Heart left ventricle (tissue), 16 donors: ENCODE measurements at regions not wholly inside any gene's neighbourhood (a gene's known extent, or its start where the extent isn't known, plus 50 kb on each side); places are given as distances from the start of the nearest gene placed in this dataset.

Experiments used
- ATAC-seq, 4 donors: fragments of 200-7000 bp; cut with Tn5 transposase; one replicate each; pipeline ENCODE4 v1.9.1; 2020 to 2022; ENCODE audit warnings: moderate library complexity in 4 of 4, mild to moderate bottlenecking in 3 of 4, moderate number of reproducible peaks in 1 of 4
- DNase-seq, 5 donors: peaks; one replicate each; pipeline ENCODE4 v3.0.0-alpha.2; 2020
- H3K27ac ChIP-seq, 12 donors: fragments of 200-600 bp; sonication (generic) in 4 of 12; one replicate each; pipeline versions ENCODE4 v1.5.0 to v1.8.0; 2016 to 2022; ENCODE audit warnings: mild to moderate bottlenecking in 2 of 12
- H3K27me3 ChIP-seq, 9 donors: fragments of 200-600 bp; sonication (generic) in 2 of 9; one replicate each; pipeline versions ENCODE4 v1.5.1 to v1.8.0; 2016 to 2022; ENCODE audit warnings: mild to moderate bottlenecking in 3 of 9
- H3K36me3 ChIP-seq, 9 donors: fragments of 200-600 bp; sonication (generic) in 2 of 9; one replicate each; pipeline versions ENCODE4 v1.5.0 to v1.8.0; 2018 to 2022; ENCODE audit warnings: mild to moderate bottlenecking in 2 of 9
- H3K4me1 ChIP-seq, 12 donors: fragments of 200-600 bp; sonication (generic) in 4 of 12; one replicate each; pipeline versions ENCODE4 v1.5.0 to v1.8.0; 2016 to 2022; ENCODE audit warnings: mild to moderate bottlenecking in 3 of 12
- H3K4me3 ChIP-seq, 12 donors: fragments of 200-600 bp; sonication (generic) in 4 of 12; one replicate each; pipeline versions ENCODE4 v1.5.0 to v1.8.0; 2017 to 2022; ENCODE audit warnings: mild to moderate bottlenecking in 9 of 12, moderate library complexity in 4 of 12
- H3K9me3 ChIP-seq, 12 donors: fragments of 200-600 bp; sonication (generic) in 4 of 12; one replicate each; pipeline versions ENCODE4 v1.5.0 to v1.8.0; 2016 to 2022; ENCODE audit warnings: mild to moderate bottlenecking in 1 of 12
- POLR2A ChIP-seq, 2 donors: fragments of 450-650 bp; IDR thresholded peaks; one replicate each; pipeline ENCODE4 v1.6.1; 2017; ENCODE audit warnings: antibody characterized with exemption in 2 of 2, mild to moderate bottlenecking in 2 of 2, moderate library complexity in 2 of 2
- WGBS, 4 donors: extraction: QIAGEN DNeasy Blood & Tissue Kit in 2 of 4; methylation state at CpG; one replicate each; pipeline versions ENCODE4 v1.1.5 to v1.1.7; 2013 to 2018; 5-methylcytosine and 5-hydroxymethylcytosine counted together
- intact Hi-C, 10 donors: fragments of 100-400 bp; cut with DNase I; formaldehyde crosslinking; loops; one replicate each; pipeline versions ENCODE4 v1.11.1 to v1.14.2; 2022
- TF ChIP-seq, protein P1 (sequence below), 12 donors: fragments of 200-600 bp; sonication (generic) in 4 of 12; IDR thresholded peaks; one replicate each; pipeline versions ENCODE4 v1.5.0 to v1.8.0; 2018 to 2022; ENCODE audit warnings: antibody characterized with exemption in 12 of 12, mild to moderate bottlenecking in 5 of 12
- donor health status: ischemic (EF 13 %, LVEDD 7.1; RV severe dilation, severe dysfunction).
- donor health status: healthy with polysubstance abuse.
- donor health status: DM: no; HTN: yes; CAD: no.
- donor health status: DM: no; HTN: no; CAD: no.
- donor health status: ischemic (EF 25% LVEDD 6.9; RV normal size, moderate dysfunction).
- donor health status: ischemic (EF 25% LVEDD 5.7; RV mildly dilated, moderate dysfunction).
- donor health status: healthy.
- donor health status: DM: yes; HTN: yes; CAD: no.
- donor health status: ischemic (EF 35%, LVEDD 5.7; RV mildly dilated, moderate dysfunction).
- donor health status: nonischemic (EF 11% LVEDD 7.7; RV severe dilation, severe dysfunction).
- donor health status: DM: yes; HTN: yes; CAD: no.
- donor health status: PGD.
- donor health status: ischemic (EF 29% LVEDD 5.4; RV normal size, mild dysfunction).
- donor health status: nonischemic (EF 23%, LVEDD 6.1; RV moderate dilation, normal function).

DNA sequence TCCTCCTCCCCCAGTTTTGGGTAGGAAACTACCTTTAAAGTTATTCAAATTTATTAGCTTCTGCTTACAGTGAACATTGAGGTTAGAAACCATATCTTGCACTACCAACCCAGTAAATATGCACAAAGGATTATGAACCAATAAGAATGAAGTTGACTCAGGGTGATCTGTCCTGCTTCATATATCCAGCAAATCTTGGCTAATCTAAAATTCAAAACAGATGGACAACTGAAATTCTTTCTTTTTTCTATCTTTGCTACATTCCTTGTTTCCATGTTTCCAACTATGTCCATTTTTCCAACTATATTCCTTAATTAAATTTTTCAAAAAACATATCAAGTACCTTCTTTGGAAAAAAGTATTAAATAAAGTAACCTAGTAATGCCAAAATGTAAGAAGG lies 149.3 kb downstream of the FAM124B start:
- Histone ChIP-seq H3K36me3 (no peaks in the 10 kb centered on the region), H3K4me3 (no peak overlapping the region), H3K27ac (no peak overlapping the region), H3K9me3 (no peaks in the 10 kb centered on the region), H3K4me1 (no peaks in the 10 kb centered on the region), H3K27me3 (no peaks in the 10 kb centered on the region)
- intact Hi-C loops: no loop called here
- ATAC-seq (no peak), DNase-seq (no peak)
- TF ChIP-seq, protein P1, sequence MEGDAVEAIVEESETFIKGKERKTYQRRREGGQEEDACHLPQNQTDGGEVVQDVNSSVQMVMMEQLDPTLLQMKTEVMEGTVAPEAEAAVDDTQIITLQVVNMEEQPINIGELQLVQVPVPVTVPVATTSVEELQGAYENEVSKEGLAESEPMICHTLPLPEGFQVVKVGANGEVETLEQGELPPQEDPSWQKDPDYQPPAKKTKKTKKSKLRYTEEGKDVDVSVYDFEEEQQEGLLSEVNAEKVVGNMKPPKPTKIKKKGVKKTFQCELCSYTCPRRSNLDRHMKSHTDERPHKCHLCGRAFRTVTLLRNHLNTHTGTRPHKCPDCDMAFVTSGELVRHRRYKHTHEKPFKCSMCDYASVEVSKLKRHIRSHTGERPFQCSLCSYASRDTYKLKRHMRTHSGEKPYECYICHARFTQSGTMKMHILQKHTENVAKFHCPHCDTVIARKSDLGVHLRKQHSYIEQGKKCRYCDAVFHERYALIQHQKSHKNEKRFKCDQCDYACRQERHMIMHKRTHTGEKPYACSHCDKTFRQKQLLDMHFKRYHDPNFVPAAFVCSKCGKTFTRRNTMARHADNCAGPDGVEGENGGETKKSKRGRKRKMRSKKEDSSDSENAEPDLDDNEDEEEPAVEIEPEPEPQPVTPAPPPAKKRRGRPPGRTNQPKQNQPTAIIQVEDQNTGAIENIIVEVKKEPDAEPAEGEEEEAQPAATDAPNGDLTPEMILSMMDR (IDR thresholded peaks at IDR 0.05): no peak
- no peak for TF ChIP-seq POLR2A (IDR thresholded peaks at IDR 0.05)

DNA sequence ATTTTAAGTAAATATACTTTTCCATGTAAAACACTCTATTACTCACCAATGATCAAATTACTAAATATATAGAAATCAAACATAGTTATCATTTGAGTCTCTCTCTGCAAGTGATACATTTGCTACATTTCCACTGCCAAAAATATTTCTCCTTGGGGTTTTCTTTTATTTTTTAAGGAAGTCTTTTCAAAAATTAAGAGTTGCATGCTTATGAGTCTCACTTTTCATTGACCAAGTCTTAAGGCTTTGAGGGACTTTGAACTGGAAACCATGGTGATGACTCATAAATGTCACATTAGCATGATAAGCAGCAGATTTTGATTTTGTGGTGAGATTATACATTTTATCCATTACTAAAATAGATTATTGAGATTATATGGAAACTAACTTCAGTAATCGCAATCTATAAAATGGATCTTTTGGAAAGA lies 152.9 kb downstream of the FAM124B start:
- no peaks in the 10 kb centered on the region for H3K4me1 ChIP-seq
- ATAC-seq (no peak), DNase-seq (no peak)
- WGBS, 4 donors: 95 to 96% (median 96%) methylated on average over 1 of the region's 1 CpG
- intact Hi-C loops: no loop called here
- TF ChIP-seq POLR2A (IDR thresholded peaks at IDR 0.05): no peak
- TF ChIP-seq, protein P1 (IDR thresholded peaks at IDR 0.05): no peak
- H3K4me3 ChIP-seq: no peak overlapping the region
- H3K27ac ChIP-seq: no peak overlapping the region
- no peaks in the 10 kb centered on the region for H3K9me3 ChIP-seq
- H3K27me3 ChIP-seq: no peaks in the 10 kb centered on the region
- H3K36me3 ChIP-seq: no peaks in the 10 kb centered on the region

DNA sequence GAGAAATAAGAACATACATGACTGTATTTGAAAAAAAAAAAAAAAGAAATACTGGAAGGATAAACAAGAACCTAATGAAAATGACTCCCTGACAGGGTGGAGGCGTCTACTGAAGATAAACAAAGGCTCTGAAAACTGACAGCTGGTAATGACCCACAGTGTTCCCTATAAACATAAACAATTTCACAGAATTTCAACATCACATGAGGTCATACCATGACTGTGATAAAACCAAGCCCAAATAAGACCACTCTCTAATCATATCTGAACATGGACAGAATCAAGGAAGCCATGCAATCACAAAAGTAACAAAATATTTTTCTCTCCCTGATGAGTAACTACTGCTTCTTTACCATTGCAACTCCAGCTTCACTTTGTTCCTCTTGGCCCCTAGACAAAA lies 159.3 kb downstream of the FAM124B start:
- 49 to 69% (median 66%) methylated on average over 1 of the region's 1 CpG for WGBS, 4 donors
- Histone ChIP-seq H3K27me3 (peaks cover 0 to 4% (median 0%) of the 10 kb centered on the region in 9 donors), H3K27ac (no peak overlapping the region), H3K4me3 (no peak overlapping the region), H3K9me3 (no peaks in the 10 kb centered on the region), H3K4me1 (no peaks in the 10 kb centered on the region), H3K36me3 (no peaks in the 10 kb centered on the region)
- TF ChIP-seq, protein P1 (IDR thresholded peaks at IDR 0.05): no peak
- TF ChIP-seq POLR2A (IDR thresholded peaks at IDR 0.05): no peak
- no peak for DNase-seq
- peak in 1 of 4 donors; percentile 78 for ATAC-seq
- intact Hi-C loops: no loop called here

DNA sequence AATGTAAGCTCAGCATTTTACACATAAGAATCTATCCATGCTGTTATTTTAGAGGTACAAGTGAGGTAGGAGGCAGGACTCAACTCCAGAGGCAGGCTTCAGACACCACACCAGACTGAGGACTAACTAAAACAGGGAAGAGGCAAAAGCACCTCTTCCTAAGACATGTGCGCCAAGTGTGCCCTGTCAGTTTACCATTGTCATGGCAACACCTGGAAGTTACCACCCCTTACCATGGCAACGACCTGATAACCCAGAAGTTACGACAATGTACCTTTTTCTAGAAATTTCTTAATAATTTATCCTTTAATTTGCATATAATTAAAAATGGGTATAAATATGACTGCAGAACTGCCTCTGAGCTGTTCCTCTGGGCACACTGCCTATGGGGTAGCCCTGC lies 160.1 kb downstream of the FAM124B start:
- no peak for ATAC-seq

More for the DNA sequence above, 160.1 kb downstream of the FAM124B start:
- DNase-seq: no peak
- no peak for TF ChIP-seq POLR2A (IDR thresholded peaks at IDR 0.05)
- TF ChIP-seq, protein P1 (IDR thresholded peaks at IDR 0.05): no peak
- Histone ChIP-seq H3K9me3 (no peaks in the 10 kb centered on the region), H3K36me3 (no peaks in the 10 kb centered on the region), H3K4me3 (no peak overlapping the region), H3K27ac (no peak overlapping the region), H3K27me3 (peaks cover 0 to 4% (median 0%) of the 10 kb centered on the region in 9 donors), H3K4me1 (no peaks in the 10 kb centered on the region)
- intact Hi-C loops: no loop called here
- WGBS, 4 donors: 80 to 87% (median 82%) methylated on average over 3 of the region's 3 CpGs
